Colonic mucosa (tissue), 4 donors: ENCODE measurements at regions not wholly inside any gene's neighbourhood (a gene's known extent, or its start where the extent isn't known, plus 50 kb on each side); places are given as distances from the start of the nearest gene placed in this dataset.
A peak's percentile ranks its signal among the peaks of the same experiment; 100 is the strongest.

Experiments
- DNase-seq: peaks from one replicate; pipeline ENCODE4 v3.0.0-alpha.2; 2020
- H3K27ac ChIP-seq: fragments of 200-600 bp; one replicate; pipeline ENCODE4 v1.8.0; 2021
- H3K27me3 ChIP-seq: fragments of 200-600 bp; one replicate; pipeline ENCODE4 v1.8.0; 2021
- H3K36me3 ChIP-seq: fragments of 200-600 bp; one replicate; pipeline ENCODE4 v1.8.0; 2021
- H3K4me1 ChIP-seq: fragments of 200-600 bp; one replicate; pipeline ENCODE4 v1.8.0; 2021; ENCODE audit warnings: mild to moderate bottlenecking
- H3K4me3 ChIP-seq: fragments of 200-600 bp; one replicate; pipeline ENCODE4 v1.8.0; 2021
- H3K9ac ChIP-seq, 2 donors: one replicate each; pipeline ENCODE4 v1.7.0; 2013; ENCODE audit warnings: control low read depth in 2 of 2, low read depth in 2 of 2, low read length in 2 of 2
- H3K9me3 ChIP-seq: fragments of 200-600 bp; one replicate; pipeline ENCODE4 v1.8.0; 2021
- intact Hi-C: fragments of 100-400 bp; cut with DNase I; formaldehyde crosslinking; loops from one replicate; pipeline ENCODE4 v1.14.1; 2022
- TF ChIP-seq, protein P1 (sequence below): fragments of 200-600 bp; IDR thresholded peaks from one replicate; pipeline ENCODE4 v1.8.0; 2022; ENCODE audit warnings: antibody characterized with exemption, mild to moderate bottlenecking
- donor health status: healthy.
- donor health status: DM: no; HTN: no; CAD: no.
- donor health status: DM: no; HTN: no; CAD: no.

DNA sequence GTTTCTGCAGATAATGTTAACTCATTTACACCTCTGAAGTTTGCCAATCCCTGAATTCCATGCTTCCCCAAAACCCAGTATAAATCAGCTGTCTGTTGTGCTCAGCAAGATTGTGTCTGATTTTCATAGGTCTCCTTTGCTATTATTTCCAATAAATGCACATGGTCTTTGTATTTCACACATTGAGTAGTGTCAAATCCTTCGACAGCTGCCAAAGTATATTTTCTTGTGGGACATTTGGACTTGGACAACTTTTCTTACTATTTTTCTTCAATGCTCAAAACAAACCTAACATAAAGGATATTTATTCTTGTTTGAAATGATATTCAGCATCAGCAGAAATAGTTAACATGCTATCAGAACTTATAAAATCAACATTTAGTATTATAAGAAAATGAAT, 406.1 kb upstream of the OR4E1 start:
- intact Hi-C loops = no loop called here
- peaks cover 3% of the 10 kb centered on the region for H3K27me3 ChIP-seq
- no peak for DNase-seq
- H3K4me1 ChIP-seq = no peaks in the 10 kb centered on the region
- no peak overlapping the region for H3K9ac ChIP-seq
- TF ChIP-seq, protein P1, sequence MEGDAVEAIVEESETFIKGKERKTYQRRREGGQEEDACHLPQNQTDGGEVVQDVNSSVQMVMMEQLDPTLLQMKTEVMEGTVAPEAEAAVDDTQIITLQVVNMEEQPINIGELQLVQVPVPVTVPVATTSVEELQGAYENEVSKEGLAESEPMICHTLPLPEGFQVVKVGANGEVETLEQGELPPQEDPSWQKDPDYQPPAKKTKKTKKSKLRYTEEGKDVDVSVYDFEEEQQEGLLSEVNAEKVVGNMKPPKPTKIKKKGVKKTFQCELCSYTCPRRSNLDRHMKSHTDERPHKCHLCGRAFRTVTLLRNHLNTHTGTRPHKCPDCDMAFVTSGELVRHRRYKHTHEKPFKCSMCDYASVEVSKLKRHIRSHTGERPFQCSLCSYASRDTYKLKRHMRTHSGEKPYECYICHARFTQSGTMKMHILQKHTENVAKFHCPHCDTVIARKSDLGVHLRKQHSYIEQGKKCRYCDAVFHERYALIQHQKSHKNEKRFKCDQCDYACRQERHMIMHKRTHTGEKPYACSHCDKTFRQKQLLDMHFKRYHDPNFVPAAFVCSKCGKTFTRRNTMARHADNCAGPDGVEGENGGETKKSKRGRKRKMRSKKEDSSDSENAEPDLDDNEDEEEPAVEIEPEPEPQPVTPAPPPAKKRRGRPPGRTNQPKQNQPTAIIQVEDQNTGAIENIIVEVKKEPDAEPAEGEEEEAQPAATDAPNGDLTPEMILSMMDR = no peak
- no peaks in the 10 kb centered on the region for H3K9me3 ChIP-seq
- no peak overlapping the region for H3K4me3 ChIP-seq
- H3K36me3 ChIP-seq = no peaks in the 10 kb centered on the region
- H3K27ac ChIP-seq = no peak overlapping the region

DNA sequence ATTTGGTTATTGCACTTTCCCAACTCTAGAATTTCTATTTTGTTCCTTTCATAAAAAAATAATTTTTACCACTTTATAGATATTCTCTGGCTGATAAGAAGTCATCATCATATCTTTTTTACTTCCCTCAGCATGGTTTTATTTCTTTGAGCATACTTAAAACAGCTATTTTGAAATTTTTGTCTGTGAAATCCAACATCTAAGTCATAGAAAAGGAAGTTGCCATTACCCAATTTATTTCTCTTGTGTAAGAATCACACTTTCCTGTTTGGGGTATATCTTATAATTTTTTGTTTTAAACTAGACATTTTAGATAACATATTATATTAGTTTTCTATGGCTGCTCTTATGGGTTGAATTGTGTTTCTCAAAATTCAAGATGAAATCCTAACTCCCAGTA, 400.2 kb upstream of the OR4E1 start:
- no peaks in the 10 kb centered on the region for H3K4me1 ChIP-seq
- no peak overlapping the region for H3K9ac ChIP-seq
- H3K36me3 ChIP-seq = no peaks in the 10 kb centered on the region
- H3K9me3 ChIP-seq = no peaks in the 10 kb centered on the region
- TF ChIP-seq, protein P1 = no peak
- H3K27ac ChIP-seq = no peak overlapping the region
- intact Hi-C loops = no loop called here
- H3K4me3 ChIP-seq = no peak overlapping the region
- H3K27me3 ChIP-seq = no peaks in the 10 kb centered on the region
- no peak for DNase-seq

DNA sequence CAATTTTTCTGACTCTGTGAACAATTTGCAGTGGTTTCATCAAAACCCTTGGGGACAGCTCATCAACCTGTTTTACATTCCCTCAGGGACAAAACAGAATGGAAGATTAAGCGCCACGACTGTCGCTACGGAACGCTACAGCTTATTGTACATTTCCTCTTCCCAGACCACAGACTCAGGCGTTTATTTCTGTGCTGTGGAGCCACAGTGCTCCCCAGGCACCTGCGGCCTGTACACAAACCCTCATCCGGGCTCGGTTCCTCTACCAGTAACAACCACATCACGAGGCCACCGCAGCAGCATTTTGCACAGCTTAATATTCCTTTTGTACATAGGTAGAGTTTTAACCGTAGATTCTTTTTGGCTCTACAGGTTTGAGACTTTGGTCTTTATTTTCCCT, 397.4 kb upstream of the OR4E1 start:
- DNase-seq = no peak

DNA sequence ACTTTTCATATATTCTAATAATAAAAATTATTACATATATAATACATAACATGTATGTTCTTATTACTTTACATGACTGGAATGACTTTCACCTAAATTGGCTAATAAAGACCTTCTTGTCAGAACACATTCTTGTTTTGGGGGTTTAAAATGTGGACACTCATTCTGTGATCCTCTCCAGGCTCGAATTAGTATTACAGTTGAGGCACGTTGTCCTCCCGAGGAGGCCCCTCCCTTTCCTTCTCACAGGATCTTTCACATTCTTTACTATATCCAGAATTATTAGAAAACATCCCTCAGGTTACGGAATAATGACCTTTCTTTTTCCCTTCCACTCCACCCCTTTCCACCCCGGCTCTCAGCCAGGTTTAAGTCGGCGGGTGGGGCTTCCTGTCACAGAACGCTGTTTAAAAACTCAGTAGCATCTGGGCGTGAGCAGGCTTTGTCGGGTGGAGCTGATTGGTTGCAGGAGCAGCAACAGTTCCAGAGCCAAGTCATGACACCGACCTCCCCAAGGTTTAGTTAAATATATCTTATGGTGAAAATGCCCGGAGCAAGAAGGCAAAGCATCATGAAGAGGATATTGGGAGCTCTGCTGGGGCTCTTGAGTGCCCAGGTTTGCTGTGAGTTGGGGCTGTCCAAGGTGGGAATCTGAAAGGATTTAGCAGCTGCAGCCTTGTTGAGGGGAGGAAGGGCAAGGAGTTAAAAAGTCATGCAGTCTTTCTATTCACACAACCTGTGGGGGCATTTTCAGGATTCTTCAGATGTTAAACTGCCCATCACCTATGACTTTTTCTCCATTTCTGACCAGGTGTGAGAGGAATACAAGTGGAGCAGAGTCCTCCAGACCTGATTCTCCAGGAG, 396.7 kb upstream of the OR4E1 start:
- TF ChIP-seq, protein P1 = no peak
- Histone ChIP-seq H3K4me1 (no peaks in the 10 kb centered on the region), H3K9ac (no peak overlapping the region), H3K36me3 (no peaks in the 10 kb centered on the region), H3K27ac (no peak overlapping the region), H3K27me3 (no peaks in the 10 kb centered on the region), H3K4me3 (no peak overlapping the region), H3K9me3 (no peaks in the 10 kb centered on the region)
- intact Hi-C loops = no loop called here
- peak; percentile 21 for DNase-seq

More for the DNA sequence above, 397.4 kb upstream of the OR4E1 start:
- no peak overlapping the region for H3K9ac ChIP-seq
- TF ChIP-seq, protein P1 = no peak
- no peak overlapping the region for H3K27ac ChIP-seq
- H3K4me3 ChIP-seq = no peak overlapping the region
- no peaks in the 10 kb centered on the region for H3K4me1 ChIP-seq
- H3K36me3 ChIP-seq = no peaks in the 10 kb centered on the region
- intact Hi-C loops = no loop called here
- no peaks in the 10 kb centered on the region for H3K9me3 ChIP-seq
- no peaks in the 10 kb centered on the region for H3K27me3 ChIP-seq

DNA sequence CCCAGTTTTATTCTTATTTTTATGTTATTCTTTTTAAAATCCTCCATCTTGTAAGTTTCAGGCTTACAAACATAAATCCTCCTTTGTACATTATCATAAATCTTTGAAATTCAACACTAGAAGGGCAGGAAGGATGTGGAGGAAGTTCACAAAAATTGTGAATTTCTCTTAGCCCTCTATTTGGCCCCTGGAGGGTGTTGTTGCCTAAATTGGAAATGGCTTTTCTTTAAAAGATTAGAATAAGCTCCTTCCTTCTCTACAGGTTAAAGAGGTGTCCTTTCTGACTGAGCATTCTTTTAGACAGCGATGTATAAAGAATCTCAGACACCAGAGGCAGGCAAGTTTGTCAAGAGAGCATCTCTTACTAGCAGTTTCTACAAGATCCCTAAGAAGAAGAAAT, 391.7 kb upstream of the OR4E1 start:
- no peak overlapping the region for H3K27ac ChIP-seq
- DNase-seq = no peak
- intact Hi-C loops = no loop called here
- no peaks in the 10 kb centered on the region for H3K27me3 ChIP-seq
- no peaks in the 10 kb centered on the region for H3K9me3 ChIP-seq
- no peaks in the 10 kb centered on the region for H3K36me3 ChIP-seq
- no peak overlapping the region for H3K9ac ChIP-seq
- H3K4me3 ChIP-seq = no peak overlapping the region
- TF ChIP-seq, protein P1 = no peak
- no peaks in the 10 kb centered on the region for H3K4me1 ChIP-seq
